OCI-LY7 (cell line): ENCODE measurements at regions not wholly inside any gene's neighbourhood (a gene's known extent, or its start where the extent isn't known, plus 50 kb on each side); places are given as distances from the start of the nearest gene placed in this dataset.

Experiments
- BruUV-seq: library from RNA; stranded (reverse); fragments of 400-500 nt; replicated peaks from 2 replicates; lab custom pipeline; 2021; lab: Mats Ljungman, UMichigan
- CTCF ChIA-PET: fragments of 300-600 bp; sonication (Branson Sonifier 250); formaldehyde crosslinking; loops from one replicate; lab custom pipeline; 2022; ENCODE audit warnings: antibody characterized with exemption; ENCODE audit not compliant: unreplicated experiment; lab: Charles Lee
- POLR2A ChIA-PET: fragments of 300-600 bp; sonication (Branson Sonifier 250); formaldehyde crosslinking; loops from one replicate; lab custom pipeline; 2022; ENCODE audit warnings: antibody characterized with exemption; lab: Charles Lee
- DNase-seq: peaks from one replicate; pipeline ENCODE4 v3.0.0-alpha.2; 2015; ENCODE audit warnings: low spot score
- H2AFZ ChIP-seq: fragments of 200-600 bp; sonication (generic), shearing (Covaris generic); 2 replicates; pipeline ENCODE4 v1.6.1; 2014; ENCODE audit warnings: mild to moderate bottlenecking, antibody characterized with exemption, low read length, moderate library complexity
- H3K27ac ChIP-seq: fragments of 200-600 bp; sonication (generic); 2 replicates; pipeline ENCODE4 v1.5.1; 2014; ENCODE audit warnings: mixed run types, low read depth, mild to moderate bottlenecking, moderate library complexity, low read length, inconsistent platforms; ENCODE audit not compliant: poor library complexity, severe bottlenecking
- H3K36me3 ChIP-seq: fragments of 200-600 bp; sonication (generic); 2 replicates; pipeline ENCODE4 v1.6.1; 2014; ENCODE audit warnings: mild to moderate bottlenecking, antibody characterized with exemption, low read length, moderate library complexity, mixed read lengths; ENCODE audit not compliant: insufficient read depth
- H3K4me1 ChIP-seq: fragments of 200-600 bp; sonication (generic); 2 replicates; pipeline ENCODE4 v1.5.1; 2014; ENCODE audit warnings: mild to moderate bottlenecking, low read length; ENCODE audit not compliant: insufficient read depth, poor library complexity, severe bottlenecking
- H3K4me2 ChIP-seq: fragments of 200-600 bp; sonication (generic); 2 replicates; pipeline ENCODE4 v1.6.1; 2014; ENCODE audit warnings: mild to moderate bottlenecking, low read length
- H3K4me3 ChIP-seq: fragments of 200-600 bp; sonication (generic); 2 replicates; pipeline ENCODE4 v1.5.1; 2014; ENCODE audit warnings: mild to moderate bottlenecking, low read depth, low read length; ENCODE audit not compliant: poor library complexity, severe bottlenecking
- H3K79me2 ChIP-seq: fragments of 200-600 bp; sonication (generic); 2 replicates; pipeline ENCODE4 v1.6.1; 2016; ENCODE audit warnings: low read depth, mild to moderate bottlenecking, low read length, moderate library complexity, mixed read lengths; ENCODE audit not compliant: insufficient read depth
- H3K9me2 ChIP-seq: fragments of 200-600 bp; sonication (generic); 2 replicates; pipeline ENCODE4 v1.6.1; 2016; ENCODE audit warnings: mild to moderate bottlenecking, low read length, mixed read lengths; ENCODE audit not compliant: insufficient read depth
- H3K9me3 ChIP-seq: fragments of 200-600 bp; sonication (generic); 2 replicates; pipeline ENCODE4 v1.6.1; 2014; ENCODE audit warnings: mild to moderate bottlenecking, mixed run types, low read length, mixed read lengths
- H4K20me1 ChIP-seq: fragments of 200-600 bp; sonication (generic); 2 replicates; pipeline ENCODE4 v1.6.1; 2014; ENCODE audit warnings: mild to moderate bottlenecking, antibody characterized with exemption, low read length, moderate library complexity, mixed read lengths; ENCODE audit not compliant: insufficient read depth
- CTCF ChIP-seq: fragments of 200-600 bp; sonication (generic); conservative IDR thresholded peaks from 2 replicates; pipeline ENCODE4 v1.5.1; 2014; ENCODE audit warnings: mild to moderate bottlenecking, antibody characterized with exemption, low read length, moderate library complexity, mixed read lengths
- EZH2phosphoT487 ChIP-seq: fragments of 200-600 bp; sonication (generic); IDR thresholded peaks from 2 replicates; pipeline ENCODE4 v1.6.1; 2018; ENCODE audit warnings: low read depth, borderline replicate concordance, mild to moderate bottlenecking, mixed run types, antibody characterized with exemption, low read length, moderate library complexity, mixed read lengths
- intact Hi-C: fragments of 100-400 bp; cut with micrococcal nuclease; formaldehyde crosslinking; loops from one replicate; pipeline ENCODE4 v1.10.0; 2022; ENCODE audit not compliant: unreplicated experiment

- Histone ChIP-seq H3K9me2 (no peaks in the 10 kb centered on the region), H3K36me3 (no peaks in the 10 kb centered on the region), H3K4me1 (no peaks in the 10 kb centered on the region), H3K79me2 (no peaks in the 10 kb centered on the region), H3K9me3 (no peaks in the 10 kb centered on the region), H3K4me2 (no peak overlapping the region), H3K4me3 (no peak overlapping the region), H4K20me1 (no peaks in the 10 kb centered on the region), H3K27ac (no peak overlapping the region), H2AFZ (no peak overlapping the region)
- intact Hi-C loops = loop anchor here (2.0 kb wide), 1 partner anchor 69 kb away; no protein-coding TSS in a partner anchor
- TF ChIP-seq CTCF = no peak
- no peak for TF ChIP-seq EZH2phosphoT487
- ChIA-PET POLR2A (interaction anchor here (0.6 kb wide), 1 partner anchor 642 kb away, joined by 3 read pairs; no protein-coding TSS in a partner anchor), CTCF (no interaction called here)
- no TSS peak for BruUV-seq
- no peak for DNase-seq
These were observed 675.3 kb upstream of the CCNG1 start for GRCh38 chr5:162762119-162762518.

- BruUV-seq = no TSS peak
- no peak overlapping the region for H3K4me2 ChIP-seq
- no peak overlapping the region for H2AFZ ChIP-seq
- no peak for TF ChIP-seq EZH2phosphoT487
- TF ChIP-seq CTCF = no peak
- H3K4me3 ChIP-seq = no peak overlapping the region
- H3K9me3 ChIP-seq = no peaks in the 10 kb centered on the region
- intact Hi-C loops = no loop called here
- no peaks in the 10 kb centered on the region for H3K36me3 ChIP-seq
- CTCF ChIA-PET = no interaction called here
- no peaks in the 10 kb centered on the region for H3K79me2 ChIP-seq
- H4K20me1 ChIP-seq = no peaks in the 10 kb centered on the region
- no peak for DNase-seq
- no peak overlapping the region for H3K27ac ChIP-seq
- H3K9me2 ChIP-seq = no peaks in the 10 kb centered on the region
- no peaks in the 10 kb centered on the region for H3K4me1 ChIP-seq
- POLR2A ChIA-PET = no interaction called here
These were observed 668.4 kb upstream of the CCNG1 start for GRCh38 chr5:162769019-162769418.

GRCh38 chr5:162785673-162786072 lies 651.7 kb upstream of the CCNG1 start:
- Histone ChIP-seq H3K4me1 (no peaks in the 10 kb centered on the region), H3K4me3 (no peak overlapping the region), H3K4me2 (no peak overlapping the region), H3K36me3 (no peaks in the 10 kb centered on the region), H3K79me2 (no peaks in the 10 kb centered on the region), H3K9me3 (no peaks in the 10 kb centered on the region), H2AFZ (no peak overlapping the region), H4K20me1 (no peaks in the 10 kb centered on the region), H3K27ac (no peak overlapping the region), H3K9me2 (no peaks in the 10 kb centered on the region)
- no TSS peak for BruUV-seq
- ChIA-PET POLR2A (interaction anchor here (0.6 to 0.7 kb wide), 2 partner anchors 9 to 65 kb away, joined by 3 to 4 read pairs; no protein-coding TSS in a partner anchor), CTCF (no interaction called here)
- DNase-seq = no peak
- TF ChIP-seq EZH2phosphoT487 (no peak), CTCF (no peak)
- intact Hi-C loops = no loop called here
